ENCODE measurements at regions not wholly inside any gene's neighbourhood (a gene's known extent, or its start where the extent isn't known, plus 50 kb on each side); places are given as distances from the start of the nearest gene placed in this dataset.
A peak's percentile ranks its signal among the peaks of the same experiment; 100 is the strongest.

- Histone ChIP-seq H3K36me3 (ENCODE audit: insufficient read depth) (no peaks in the 10 kb centered on the region), H3K4me1 (ENCODE audit: insufficient read depth) (no peaks in the 10 kb centered on the region), H3K27ac (ENCODE audit: low read depth) (no peak overlapping the region), H3K4me3 (ENCODE audit: low read depth, low read length) (no peak overlapping the region)
- DNase-seq (ENCODE audit: extremely low spot score), result no peak
- WGBS, result 89% methylated on average over 2 of the region's 2 CpGs
Measured at GRCh38 chr13:37453246-37453645, 145.3 kb downstream of the POSTN start.

- WGBS, result 93% methylated on average over 2 of the region's 2 CpGs
- H3K4me1 ChIP-seq (ENCODE audit: insufficient read depth), result no peaks in the 10 kb centered on the region
- H3K36me3 ChIP-seq (ENCODE audit: insufficient read depth), result no peaks in the 10 kb centered on the region
- no peak for DNase-seq (ENCODE audit: extremely low spot score)
- H3K4me3 ChIP-seq (ENCODE audit: low read depth, low read length), result no peak overlapping the region
- H3K27ac ChIP-seq (ENCODE audit: low read depth), result no peak overlapping the region
Measured at GRCh38 chr13:37450276-37450675, 148.3 kb downstream of the POSTN start.

GRCh38 chr13:37448153-37448552 lies 150.4 kb downstream of the POSTN start:
- no peaks in the 10 kb centered on the region for H3K4me1 ChIP-seq (ENCODE audit: insufficient read depth)
- H3K27ac ChIP-seq (ENCODE audit: low read depth), result no peak overlapping the region
- no peak overlapping the region for H3K4me3 ChIP-seq (ENCODE audit: low read depth, low read length)
- peak; percentile 51 for DNase-seq (ENCODE audit: extremely low spot score)
- 21% methylated on average over 1 of the region's 1 CpG for whole genome bisulfite sequencing
- no peaks in the 10 kb centered on the region for H3K36me3 ChIP-seq (ENCODE audit: insufficient read depth)

GRCh38 chr13:37446503-37446902 lies 152.1 kb downstream of the POSTN start:
- H3K27ac ChIP-seq (ENCODE audit: low read depth), result no peak overlapping the region
- WGBS, result 73% methylated on average over 3 of the region's 3 CpGs
- no peaks in the 10 kb centered on the region for H3K36me3 ChIP-seq (ENCODE audit: insufficient read depth)
- no peak for DNase-seq (ENCODE audit: extremely low spot score)
- no peak overlapping the region for H3K4me3 ChIP-seq (ENCODE audit: low read depth, low read length)
- H3K4me1 ChIP-seq (ENCODE audit: insufficient read depth), result no peaks in the 10 kb centered on the region

GRCh38 chr13:37443538-37443937 lies 155.0 kb downstream of the POSTN start:
- H3K4me1 ChIP-seq (ENCODE audit: insufficient read depth), result no peaks in the 10 kb centered on the region
- H3K36me3 ChIP-seq (ENCODE audit: insufficient read depth), result no peaks in the 10 kb centered on the region
- no peak for DNase-seq (ENCODE audit: extremely low spot score)
- H3K27ac ChIP-seq (ENCODE audit: low read depth), result no peak overlapping the region
- no peak overlapping the region for H3K4me3 ChIP-seq (ENCODE audit: low read depth, low read length)
- 71% methylated on average over 1 of the region's 1 CpG for WGBS

- Histone ChIP-seq H3K36me3 (ENCODE audit: insufficient read depth) (no peaks in the 10 kb centered on the region), H3K4me3 (ENCODE audit: low read depth, low read length) (no peak overlapping the region), H3K27ac (ENCODE audit: low read depth) (no peak overlapping the region), H3K4me1 (ENCODE audit: insufficient read depth) (no peaks in the 10 kb centered on the region)
- WGBS, result 99% methylated on average over 1 of the region's 1 CpG
- DNase-seq (ENCODE audit: extremely low spot score), result no peak
Measured at GRCh38 chr13:37442996-37443395, 155.6 kb downstream of the POSTN start.

- 23% methylated on average over 1 of the region's 1 CpG for WGBS
- Histone ChIP-seq H3K4me3 (ENCODE audit: low read depth, low read length) (no peak overlapping the region), H3K36me3 (ENCODE audit: insufficient read depth) (no peaks in the 10 kb centered on the region), H3K27ac (ENCODE audit: low read depth) (no peak overlapping the region), H3K4me1 (ENCODE audit: insufficient read depth) (no peaks in the 10 kb centered on the region)
- DNase-seq (ENCODE audit: extremely low spot score), result no peak
Measured at GRCh38 chr13:37435881-37436280, 162.7 kb downstream of the POSTN start.

- no peak overlapping the region for H3K27ac ChIP-seq (ENCODE audit: low read depth)
- H3K4me1 ChIP-seq (ENCODE audit: insufficient read depth), result no peaks in the 10 kb centered on the region
- DNase-seq (ENCODE audit: extremely low spot score), result no peak
- H3K36me3 ChIP-seq (ENCODE audit: insufficient read depth), result no peaks in the 10 kb centered on the region
- WGBS, result 73% methylated on average over 1 of the region's 1 CpG
- H3K4me3 ChIP-seq (ENCODE audit: low read depth, low read length), result no peak overlapping the region
Measured at GRCh38 chr13:37433086-37433485, 165.5 kb downstream of the POSTN start.

- 58% methylated on average over 2 of the region's 2 CpGs for WGBS
- H3K4me3 ChIP-seq (ENCODE audit: low read depth, low read length), result no peak overlapping the region
Measured at GRCh38 chr13:37429976-37430375, 168.6 kb downstream of the POSTN start.

GRCh38 chr13:37427843-37428494 lies 170.6 kb downstream of the POSTN start:
- DNase-seq (ENCODE audit: extremely low spot score), result no peak
- 60% methylated on average over 3 of the region's 3 CpGs for WGBS
- H3K4me3 ChIP-seq (ENCODE audit: low read depth, low read length), result no peak overlapping the region
- no peaks in the 10 kb centered on the region for H3K36me3 ChIP-seq (ENCODE audit: insufficient read depth)
- no peak overlapping the region for H3K27ac ChIP-seq (ENCODE audit: low read depth)
- no peaks in the 10 kb centered on the region for H3K4me1 ChIP-seq (ENCODE audit: insufficient read depth)

More at GRCh38 chr13:37429976-37430375, 168.6 kb downstream of the POSTN start:
- no peaks in the 10 kb centered on the region for H3K36me3 ChIP-seq (ENCODE audit: insufficient read depth)
- no peaks in the 10 kb centered on the region for H3K4me1 ChIP-seq (ENCODE audit: insufficient read depth)
- DNase-seq (ENCODE audit: extremely low spot score), result no peak
- no peak overlapping the region for H3K27ac ChIP-seq (ENCODE audit: low read depth)

GRCh38 chr13:37418490-37418889 lies 180.1 kb downstream of the POSTN start:
- H3K4me3 ChIP-seq (ENCODE audit: low read depth, low read length), result no peak overlapping the region
- 47% methylated on average over 2 of the region's 2 CpGs for WGBS
- no peak for DNase-seq (ENCODE audit: extremely low spot score)
- H3K4me1 ChIP-seq (ENCODE audit: insufficient read depth), result no peaks in the 10 kb centered on the region
- no peaks in the 10 kb centered on the region for H3K36me3 ChIP-seq (ENCODE audit: insufficient read depth)
- H3K27ac ChIP-seq (ENCODE audit: low read depth), result no peak overlapping the region

- Histone ChIP-seq H3K4me1 (ENCODE audit: insufficient read depth) (no peaks in the 10 kb centered on the region), H3K36me3 (ENCODE audit: insufficient read depth) (no peaks in the 10 kb centered on the region), H3K27ac (ENCODE audit: low read depth) (no peak overlapping the region), H3K4me3 (ENCODE audit: low read depth, low read length) (no peak overlapping the region)
- no peak for DNase-seq (ENCODE audit: extremely low spot score)
- WGBS, result 42% methylated on average over 3 of the region's 3 CpGs
Measured at GRCh38 chr13:37417060-37417441, 181.5 kb downstream of the POSTN start.

GRCh38 chr13:37416291-37417059 lies 182.1 kb downstream of the POSTN start:
- no peak for DNase-seq (ENCODE audit: extremely low spot score)
- 33% methylated on average over 2 of the region's 2 CpGs for WGBS
- Histone ChIP-seq H3K27ac (ENCODE audit: low read depth) (no peak overlapping the region), H3K36me3 (ENCODE audit: insufficient read depth) (no peaks in the 10 kb centered on the region), H3K4me1 (ENCODE audit: insufficient read depth) (no peaks in the 10 kb centered on the region), H3K4me3 (ENCODE audit: low read depth, low read length) (no peak overlapping the region)

- Histone ChIP-seq H3K36me3 (ENCODE audit: insufficient read depth) (no peaks in the 10 kb centered on the region), H3K27ac (ENCODE audit: low read depth) (no peak overlapping the region), H3K4me3 (ENCODE audit: low read depth, low read length) (no peak overlapping the region), H3K4me1 (ENCODE audit: insufficient read depth) (no peaks in the 10 kb centered on the region)
- no peak for DNase-seq (ENCODE audit: extremely low spot score)
- 83% methylated on average over 3 of the region's 3 CpGs for WGBS
Measured at GRCh38 chr13:37413161-37413560, 185.4 kb downstream of the POSTN start.
